Fibroblast of lung (primary cell): ENCODE measurements at regions not wholly inside any gene's neighbourhood (a gene's known extent, or its start where the extent isn't known, plus 50 kb on each side); places are given as distances from the start of the nearest gene placed in this dataset.

Experiments used
- CTCF ChIP-seq, 2 donors: IDR thresholded peaks in 1 of 2; conservative IDR thresholded peaks in 1 of 2; 1 replicate in 1 of 2; 2 replicates in 1 of 2; pipeline ENCODE4 v1.5.1; 2011 to 2012; ENCODE audit warnings: low read length in 2 of 2, control low read depth in 1 of 2, inconsistent platforms in 1 of 2, low read depth in 1 of 2, mild to moderate bottlenecking in 1 of 2
- EZH2 ChIP-seq: IDR thresholded peaks from 2 replicates; pipeline ENCODE4 v1.5.1; 2012; ENCODE audit warnings: low read length, control low read depth, mild to moderate bottlenecking; ENCODE audit errors: missing control alignments

GRCh38 chr6:66902457-66902856 lies 1195.4 kb upstream of the EYS start:
- no peak for TF ChIP-seq CTCF (conservative IDR thresholded peaks at IDR 0.05 in 1 of 2, IDR thresholded peaks at IDR 0.05 in 1 of 2; ENCODE audit: low read depth in 1 of 2, low read length in 2 of 2)
- no peak for TF ChIP-seq EZH2
